ENCODE measurements at regions not wholly inside any gene's neighbourhood (a gene's known extent, or its start where the extent isn't known, plus 50 kb on each side); places are given as distances from the start of the nearest gene placed in this dataset.

- TF ChIP-seq CTCF (IDR thresholded peaks at IDR 0.05) (no peak), REST (IDR thresholded peaks at IDR 0.05; ENCODE audit: insufficient read depth in 1 of 2, low read depth in 2 of 2, low read length in 1 of 2) (no peak)
Measured at GRCh38 chr2:150598383-150598782, 110.9 kb upstream of the RND3 start.
